ENCODE measurements at regions not wholly inside any gene's neighbourhood (a gene's known extent, or its start where the extent isn't known, plus 50 kb on each side); places are given as distances from the start of the nearest gene placed in this dataset.

- H3K36me3 ChIP-seq (ENCODE audit: control insufficient read depth in 1 of 2, insufficient read depth in 2 of 2, low read length in 1 of 2) = no peaks in the 10 kb centered on the region
- no peak overlapping the region for H3K4me3 ChIP-seq (ENCODE audit: low read length in 2 of 2)
- DNase-seq = no peak
- no peaks in the 10 kb centered on the region for H3K27me3 ChIP-seq (ENCODE audit: control insufficient read depth in 1 of 2, insufficient read depth in 2 of 2, low read length in 1 of 2)
- H3K4me1 ChIP-seq (ENCODE audit: control insufficient read depth in 1 of 2, insufficient read depth in 2 of 2, low read length in 2 of 2) = no peaks in the 10 kb centered on the region
- no peak for ATAC-seq (ENCODE audit: low FRiP score)
- WGBS, 2 donors = 90% methylated on average over 4 of the region's 4 CpGs
- no peaks in the 10 kb centered on the region for H3K9me3 ChIP-seq (ENCODE audit: control insufficient read depth, low read length)
- no peak overlapping the region for H3K27ac ChIP-seq (ENCODE audit: low read depth in 1 of 2, low read length in 2 of 2)
- intact Hi-C loops (cut with DNase I) = no loop called here
These were observed 202.8 kb upstream of the UBE2E2 start for GRCh38 chr3:23000371-23000770.

GRCh38 chr3:23002151-23002550 is 201.0 kb upstream of the UBE2E2 start:
- Histone ChIP-seq H3K36me3 (ENCODE audit: control insufficient read depth in 1 of 2, insufficient read depth in 2 of 2, low read length in 1 of 2) (no peaks in the 10 kb centered on the region), H3K4me1 (ENCODE audit: control insufficient read depth in 1 of 2, insufficient read depth in 2 of 2, low read length in 2 of 2) (no peaks in the 10 kb centered on the region), H3K9me3 (ENCODE audit: control insufficient read depth, low read length) (no peaks in the 10 kb centered on the region), H3K27ac (ENCODE audit: low read depth in 1 of 2, low read length in 2 of 2) (no peak overlapping the region), H3K4me3 (ENCODE audit: low read length in 2 of 2) (no peak overlapping the region), H3K27me3 (ENCODE audit: control insufficient read depth in 1 of 2, insufficient read depth in 2 of 2, low read length in 1 of 2) (no peaks in the 10 kb centered on the region)
- intact Hi-C loops (cut with DNase I) = no loop called here
- ATAC-seq (ENCODE audit: low FRiP score) (no peak), DNase-seq (no peak)
- WGBS, 2 donors = 96 to 100% methylated on average over 1 of the region's 1 CpG

- Histone ChIP-seq H3K4me3 (ENCODE audit: low read length in 2 of 2) (no peak overlapping the region), H3K36me3 (ENCODE audit: control insufficient read depth in 1 of 2, insufficient read depth in 2 of 2, low read length in 1 of 2) (no peaks in the 10 kb centered on the region), H3K27me3 (ENCODE audit: control insufficient read depth in 1 of 2, insufficient read depth in 2 of 2, low read length in 1 of 2) (no peaks in the 10 kb centered on the region), H3K27ac (ENCODE audit: low read depth in 1 of 2, low read length in 2 of 2) (no peak overlapping the region), H3K4me1 (ENCODE audit: control insufficient read depth in 1 of 2, insufficient read depth in 2 of 2, low read length in 2 of 2) (no peaks in the 10 kb centered on the region), H3K9me3 (ENCODE audit: control insufficient read depth, low read length) (no peaks in the 10 kb centered on the region)
- ATAC-seq (ENCODE audit: low FRiP score) = peak; percentile 64
- intact Hi-C loops (cut with DNase I) = no loop called here
- peak in 1 of 2 donors; percentile 44 for DNase-seq
- 52 to 55% methylated on average over 15 of the region's 15 CpGs for WGBS, 2 donors
These were observed 200.0 kb upstream of the UBE2E2 start for GRCh38 chr3:23002836-23003732.

- no peaks in the 10 kb centered on the region for H3K36me3 ChIP-seq (ENCODE audit: control insufficient read depth in 1 of 2, insufficient read depth in 2 of 2, low read length in 1 of 2)
- DNase-seq = no peak
- no peaks in the 10 kb centered on the region for H3K4me1 ChIP-seq (ENCODE audit: control insufficient read depth in 1 of 2, insufficient read depth in 2 of 2, low read length in 2 of 2)
- no peak overlapping the region for H3K27ac ChIP-seq (ENCODE audit: low read depth in 1 of 2, low read length in 2 of 2)
- intact Hi-C loops (cut with DNase I) = no loop called here
- no peak for ATAC-seq (ENCODE audit: low FRiP score)
- 97% methylated on average over 4 of the region's 4 CpGs for WGBS, 2 donors
- no peak overlapping the region for H3K4me3 ChIP-seq (ENCODE audit: low read length in 2 of 2)
- no peaks in the 10 kb centered on the region for H3K27me3 ChIP-seq (ENCODE audit: control insufficient read depth in 1 of 2, insufficient read depth in 2 of 2, low read length in 1 of 2)
- no peaks in the 10 kb centered on the region for H3K9me3 ChIP-seq (ENCODE audit: control insufficient read depth, low read length)
These were observed 199.4 kb upstream of the UBE2E2 start for GRCh38 chr3:23003733-23004046.

GRCh38 chr3:23004971-23005370 is 198.2 kb upstream of the UBE2E2 start:
- Histone ChIP-seq H3K27me3 (ENCODE audit: control insufficient read depth in 1 of 2, insufficient read depth in 2 of 2, low read length in 1 of 2) (no peaks in the 10 kb centered on the region), H3K4me3 (ENCODE audit: low read length in 2 of 2) (no peak overlapping the region), H3K9me3 (ENCODE audit: control insufficient read depth, low read length) (no peaks in the 10 kb centered on the region), H3K36me3 (ENCODE audit: control insufficient read depth in 1 of 2, insufficient read depth in 2 of 2, low read length in 1 of 2) (no peaks in the 10 kb centered on the region), H3K4me1 (ENCODE audit: control insufficient read depth in 1 of 2, insufficient read depth in 2 of 2, low read length in 2 of 2) (no peaks in the 10 kb centered on the region), H3K27ac (ENCODE audit: low read depth in 1 of 2, low read length in 2 of 2) (no peak overlapping the region)
- 81 to 89% methylated on average over 5 of the region's 5 CpGs for WGBS, 2 donors
- intact Hi-C loops (cut with DNase I) = no loop called here
- ATAC-seq (ENCODE audit: low FRiP score) (no peak), DNase-seq (no peak)

- 40 to 50% methylated on average over 1 of the region's 1 CpG for WGBS, 2 donors
- H3K27me3 ChIP-seq (ENCODE audit: control insufficient read depth in 1 of 2, insufficient read depth in 2 of 2, low read length in 1 of 2) = no peaks in the 10 kb centered on the region
- H3K27ac ChIP-seq (ENCODE audit: low read depth in 1 of 2, low read length in 2 of 2) = no peak overlapping the region
- no peak for ATAC-seq (ENCODE audit: low FRiP score)
- intact Hi-C loops (cut with DNase I) = no loop called here
- H3K4me1 ChIP-seq (ENCODE audit: control insufficient read depth in 1 of 2, insufficient read depth in 2 of 2, low read length in 2 of 2) = no peaks in the 10 kb centered on the region
- H3K36me3 ChIP-seq (ENCODE audit: control insufficient read depth in 1 of 2, insufficient read depth in 2 of 2, low read length in 1 of 2) = no peaks in the 10 kb centered on the region
- H3K9me3 ChIP-seq (ENCODE audit: control insufficient read depth, low read length) = peaks cover 2% of the 10 kb centered on the region
- DNase-seq = no peak
- no peak overlapping the region for H3K4me3 ChIP-seq (ENCODE audit: low read length in 2 of 2)
These were observed 185.3 kb upstream of the UBE2E2 start for GRCh38 chr3:23017801-23018200.

- no peak overlapping the region for H3K27ac ChIP-seq (ENCODE audit: low read depth in 1 of 2, low read length in 2 of 2)
- H3K36me3 ChIP-seq (ENCODE audit: control insufficient read depth in 1 of 2, insufficient read depth in 2 of 2, low read length in 1 of 2) = no peaks in the 10 kb centered on the region
- intact Hi-C loops (cut with DNase I) = no loop called here
- no peak for DNase-seq
- no peaks in the 10 kb centered on the region for H3K27me3 ChIP-seq (ENCODE audit: control insufficient read depth in 1 of 2, insufficient read depth in 2 of 2, low read length in 1 of 2)
- no peaks in the 10 kb centered on the region for H3K4me1 ChIP-seq (ENCODE audit: control insufficient read depth in 1 of 2, insufficient read depth in 2 of 2, low read length in 2 of 2)
- ATAC-seq (ENCODE audit: low FRiP score) = no peak
- no peak overlapping the region for H3K4me3 ChIP-seq (ENCODE audit: low read length in 2 of 2)
- 39% methylated on average over 4 of the region's 4 CpGs for WGBS, 2 donors
- H3K9me3 ChIP-seq (ENCODE audit: control insufficient read depth, low read length) = peaks cover 2% of the 10 kb centered on the region
These were observed 183.4 kb upstream of the UBE2E2 start for GRCh38 chr3:23019596-23020300.

- DNase-seq (no peak), ATAC-seq (ENCODE audit: low FRiP score) (no peak)
- no peaks in the 10 kb centered on the region for H3K4me1 ChIP-seq (ENCODE audit: control insufficient read depth in 1 of 2, insufficient read depth in 2 of 2, low read length in 2 of 2)
- H3K9me3 ChIP-seq (ENCODE audit: control insufficient read depth, low read length) = no peaks in the 10 kb centered on the region
- no peak overlapping the region for H3K4me3 ChIP-seq (ENCODE audit: low read length in 2 of 2)
- H3K27me3 ChIP-seq (ENCODE audit: control insufficient read depth in 1 of 2, insufficient read depth in 2 of 2, low read length in 1 of 2) = no peaks in the 10 kb centered on the region
- no peaks in the 10 kb centered on the region for H3K36me3 ChIP-seq (ENCODE audit: control insufficient read depth in 1 of 2, insufficient read depth in 2 of 2, low read length in 1 of 2)
- no peak overlapping the region for H3K27ac ChIP-seq (ENCODE audit: low read depth in 1 of 2, low read length in 2 of 2)
- WGBS, 2 donors = 21 to 24% methylated on average over 2 of the region's 2 CpGs
- intact Hi-C loops (cut with DNase I) = no loop called here
These were observed 174.8 kb upstream of the UBE2E2 start for GRCh38 chr3:23028294-23028693.

GRCh38 chr3:23029001-23029400 is 174.1 kb upstream of the UBE2E2 start:
- H3K4me1 ChIP-seq (ENCODE audit: control insufficient read depth in 1 of 2, insufficient read depth in 2 of 2, low read length in 2 of 2) = no peaks in the 10 kb centered on the region
- WGBS, 2 donors = 41 to 49% methylated on average over 2 of the region's 2 CpGs
- ATAC-seq (ENCODE audit: low FRiP score) (no peak), DNase-seq (no peak)
- H3K27me3 ChIP-seq (ENCODE audit: control insufficient read depth in 1 of 2, insufficient read depth in 2 of 2, low read length in 1 of 2) = no peaks in the 10 kb centered on the region
- intact Hi-C loops (cut with DNase I) = no loop called here
- H3K4me3 ChIP-seq (ENCODE audit: low read length in 2 of 2) = no peak overlapping the region
- no peak overlapping the region for H3K27ac ChIP-seq (ENCODE audit: low read depth in 1 of 2, low read length in 2 of 2)
- no peaks in the 10 kb centered on the region for H3K9me3 ChIP-seq (ENCODE audit: control insufficient read depth, low read length)
- no peaks in the 10 kb centered on the region for H3K36me3 ChIP-seq (ENCODE audit: control insufficient read depth in 1 of 2, insufficient read depth in 2 of 2, low read length in 1 of 2)

Measured in aorta (tissue), 5 donors.